GM21447 (cell line): ENCODE measurements at regions not wholly inside any gene's neighbourhood (a gene's known extent, or its start where the extent isn't known, plus 50 kb on each side); places are given as distances from the start of the nearest gene placed in this dataset.

Experiments used
- ATAC-seq: cut with Tn5 transposase; IDR thresholded peaks from one replicate; pipeline ENCODE4 v1.9.1; 2021; ENCODE audit not compliant: unreplicated experiment

GRCh38 chr14:31994391-31995033, 82.6 kb upstream of the ARHGAP5 start:
- ATAC-seq: no peak

GRCh38 chr14:32003585-32003984, 73.5 kb upstream of the ARHGAP5 start:
- ATAC-seq: no peak

- ATAC-seq: no peak
These were observed 72.8 kb upstream of the ARHGAP5 start for GRCh38 chr14:32004300-32004699.

GRCh38 chr14:32005628-32006027, 71.5 kb upstream of the ARHGAP5 start:
- no peak for ATAC-seq

GRCh38 chr14:32006263-32007110, 70.6 kb upstream of the ARHGAP5 start:
- no peak for ATAC-seq

GRCh38 chr14:32007755-32008362, 69.2 kb upstream of the ARHGAP5 start:
- no peak for ATAC-seq

GRCh38 chr14:32008602-32009193, 68.4 kb upstream of the ARHGAP5 start:
- ATAC-seq: no peak

- ATAC-seq: no peak
These were observed 67.7 kb upstream of the ARHGAP5 start for GRCh38 chr14:32009221-32009975.

- no peak for ATAC-seq
These were observed 67.0 kb upstream of the ARHGAP5 start for GRCh38 chr14:32009976-32010581.

GRCh38 chr14:32010604-32011125, 66.4 kb upstream of the ARHGAP5 start:
- ATAC-seq: no peak

GRCh38 chr14:32011225-32011624, 65.9 kb upstream of the ARHGAP5 start:
- no peak for ATAC-seq

GRCh38 chr14:32012062-32012461, 65.0 kb upstream of the ARHGAP5 start:
- no peak for ATAC-seq

- ATAC-seq: no peak
These were observed 64.5 kb upstream of the ARHGAP5 start for GRCh38 chr14:32012571-32012970.

- no peak for ATAC-seq
These were observed 64.0 kb upstream of the ARHGAP5 start for GRCh38 chr14:32013083-32013482.

GRCh38 chr14:32014057-32014456, 63.0 kb upstream of the ARHGAP5 start:
- no peak for ATAC-seq

- ATAC-seq: no peak
These were observed 62.6 kb upstream of the ARHGAP5 start for GRCh38 chr14:32014498-32014897.

GRCh38 chr14:32015166-32015565, 61.9 kb upstream of the ARHGAP5 start:
- ATAC-seq: no peak

GRCh38 chr14:32017587-32017986, 59.5 kb upstream of the ARHGAP5 start:
- ATAC-seq: no peak

- no peak for ATAC-seq
These were observed 58.6 kb upstream of the ARHGAP5 start for GRCh38 chr14:32018391-32019092.

- no peak for ATAC-seq
These were observed 57.8 kb upstream of the ARHGAP5 start for GRCh38 chr14:32019276-32019675.
